ENCODE measurements at regions not wholly inside any gene's neighbourhood (a gene's known extent, or its start where the extent isn't known, plus 50 kb on each side); places are given as distances from the start of the nearest gene placed in this dataset.
"Not testable (repeated sequence)": the region's sequence is repeated elsewhere in the genome, so short reads cannot be mapped to it uniquely, and the experiment has no call there.

DNA sequence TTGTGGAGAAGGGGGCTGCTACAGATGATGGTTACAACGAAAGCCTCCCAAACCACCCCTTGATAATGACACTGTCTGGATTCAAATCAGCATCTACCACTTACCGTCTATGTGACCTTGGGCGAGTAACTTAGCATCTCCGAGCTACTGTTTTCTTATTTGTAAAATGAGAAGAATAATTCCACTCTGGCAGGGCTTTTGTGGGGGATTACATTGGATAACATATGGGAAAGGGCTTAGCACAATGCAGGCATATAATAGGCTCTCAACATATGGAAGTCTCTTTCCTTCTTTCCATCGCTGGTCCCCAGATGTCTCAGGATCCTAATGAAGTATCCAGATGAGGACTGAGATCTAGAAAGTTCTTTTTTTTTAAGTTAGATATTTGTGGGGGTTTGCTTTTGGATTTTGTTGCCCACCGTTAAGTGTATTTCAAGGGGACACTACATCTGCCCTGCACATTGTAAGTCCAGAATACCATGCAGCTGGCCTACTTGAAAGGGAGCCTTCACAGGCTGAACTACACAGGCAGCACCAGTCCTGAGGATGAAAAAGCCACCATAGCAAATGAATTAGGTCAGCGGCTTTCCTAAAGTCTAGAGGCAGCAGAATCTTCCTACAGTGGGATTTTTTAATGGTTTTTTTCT lies 172.2 kb upstream of the IRF2BP2 start:
- H3K27me3 ChIP-seq: peaks cover 56% of the 10 kb centered on the region
- ATAC-seq: no peak

DNA sequence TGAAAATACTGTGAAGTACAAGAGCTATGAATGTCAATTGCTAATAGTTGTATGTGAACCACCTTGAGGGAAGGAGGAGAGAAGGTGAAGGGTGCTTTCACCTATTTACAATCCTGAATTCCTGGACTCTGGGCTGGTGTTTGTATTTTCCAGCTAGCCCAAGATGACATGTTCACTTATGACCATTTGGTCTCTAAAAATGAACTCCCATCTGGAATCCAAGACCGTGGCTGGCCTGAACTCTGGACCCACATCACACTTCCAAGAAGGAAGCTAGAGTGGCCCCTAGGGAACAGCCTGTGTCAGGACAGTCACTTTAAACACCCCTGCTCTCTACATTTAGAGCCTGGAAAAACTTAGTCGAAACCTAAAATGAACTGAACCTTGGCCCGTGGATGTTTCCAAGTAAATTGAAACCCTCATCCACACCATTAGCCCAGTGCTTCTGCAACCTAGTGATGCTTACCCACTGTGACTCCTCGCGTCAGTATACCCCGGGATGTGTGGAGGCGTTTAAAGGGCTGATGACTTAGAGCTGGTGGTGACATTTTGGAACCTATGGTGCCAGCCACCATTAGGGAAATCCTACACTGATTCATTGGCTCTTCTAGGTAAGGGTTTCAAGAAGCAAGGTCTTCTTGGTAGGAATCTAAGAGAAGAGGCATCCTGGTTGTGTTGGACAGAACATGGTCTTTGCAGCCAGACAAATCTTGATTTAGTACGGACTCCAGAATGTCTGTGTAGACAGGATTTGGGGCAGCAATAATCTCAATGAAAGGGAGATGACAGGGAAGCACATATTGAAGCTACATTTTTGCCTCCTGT lies 171.5 kb upstream of the IRF2BP2 start:
- Histone ChIP-seq H3K27me3 (peaks cover 64% of the 10 kb centered on the region), H3K27ac (no peak overlapping the region)
- WGBS, 2 donors (ENCODE audit: low coverage in 1 of 2): 87 to 91% methylated on average over 8 of the region's 8 CpGs

More for the DNA sequence above, 172.2 kb upstream of the IRF2BP2 start:
- no peak for TF ChIP-seq EP300 (IDR thresholded peaks at IDR 0.05)
- TF ChIP-seq, protein P1, sequence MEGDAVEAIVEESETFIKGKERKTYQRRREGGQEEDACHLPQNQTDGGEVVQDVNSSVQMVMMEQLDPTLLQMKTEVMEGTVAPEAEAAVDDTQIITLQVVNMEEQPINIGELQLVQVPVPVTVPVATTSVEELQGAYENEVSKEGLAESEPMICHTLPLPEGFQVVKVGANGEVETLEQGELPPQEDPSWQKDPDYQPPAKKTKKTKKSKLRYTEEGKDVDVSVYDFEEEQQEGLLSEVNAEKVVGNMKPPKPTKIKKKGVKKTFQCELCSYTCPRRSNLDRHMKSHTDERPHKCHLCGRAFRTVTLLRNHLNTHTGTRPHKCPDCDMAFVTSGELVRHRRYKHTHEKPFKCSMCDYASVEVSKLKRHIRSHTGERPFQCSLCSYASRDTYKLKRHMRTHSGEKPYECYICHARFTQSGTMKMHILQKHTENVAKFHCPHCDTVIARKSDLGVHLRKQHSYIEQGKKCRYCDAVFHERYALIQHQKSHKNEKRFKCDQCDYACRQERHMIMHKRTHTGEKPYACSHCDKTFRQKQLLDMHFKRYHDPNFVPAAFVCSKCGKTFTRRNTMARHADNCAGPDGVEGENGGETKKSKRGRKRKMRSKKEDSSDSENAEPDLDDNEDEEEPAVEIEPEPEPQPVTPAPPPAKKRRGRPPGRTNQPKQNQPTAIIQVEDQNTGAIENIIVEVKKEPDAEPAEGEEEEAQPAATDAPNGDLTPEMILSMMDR (IDR thresholded peaks at IDR 0.05): no peak
- no peak for TF ChIP-seq POLR2AphosphoS5 (IDR thresholded peaks at IDR 0.05)
- TF ChIP-seq POLR2A (IDR thresholded peaks at IDR 0.05): no peak
- Histone ChIP-seq H3K4me3 (no peak overlapping the region), H3K9me3 (no peaks in the 10 kb centered on the region), H3K27ac (no peak overlapping the region), H3K36me3 (no peaks in the 10 kb centered on the region), H3K4me1 (no peaks in the 10 kb centered on the region)
- 85 to 89% methylated on average over 7 of the region's 7 CpGs for WGBS, 2 donors (ENCODE audit: low coverage in 1 of 2)

DNA sequence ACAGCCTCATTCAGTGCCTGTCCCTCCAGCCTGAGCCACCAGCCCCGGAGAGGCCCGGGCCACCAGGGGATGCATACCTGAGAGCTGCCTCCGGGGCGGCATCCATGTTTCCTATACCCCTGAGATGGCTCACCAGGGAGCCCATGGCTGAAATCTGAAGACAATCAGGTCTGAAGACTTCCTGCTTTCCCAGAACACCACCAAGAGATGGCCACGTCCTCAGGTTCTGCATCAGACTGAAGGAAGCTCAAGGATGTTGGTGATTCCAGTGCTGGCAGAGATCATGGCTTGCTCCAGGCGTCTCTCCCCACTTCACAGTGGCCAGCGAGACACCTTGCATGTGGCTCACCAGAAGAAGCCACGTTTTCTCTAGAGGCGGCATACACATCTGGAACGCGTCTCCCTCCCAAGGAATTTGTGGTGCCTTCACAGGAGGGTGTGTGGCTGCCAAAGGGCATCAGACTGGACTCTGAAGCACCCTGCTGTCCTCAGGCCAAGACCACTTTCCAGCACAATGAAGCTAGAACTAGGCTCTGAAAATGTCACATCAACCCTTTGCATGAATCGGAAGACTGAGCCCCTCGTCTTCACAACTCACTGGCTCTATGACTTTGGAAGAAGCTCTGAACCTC lies 170.7 kb upstream of the IRF2BP2 start:
- no peak for TF ChIP-seq POLR2AphosphoS5 (IDR thresholded peaks at IDR 0.05)
- Histone ChIP-seq H3K4me1 (no peaks in the 10 kb centered on the region), H3K27me3 (peaks cover 66% of the 10 kb centered on the region), H3K4me3 (no peak overlapping the region), H3K36me3 (no peaks in the 10 kb centered on the region), H3K27ac (no peak overlapping the region), H3K9me3 (no peaks in the 10 kb centered on the region)
- WGBS, 2 donors (ENCODE audit: low coverage in 1 of 2): 81 to 85% methylated on average over 13 of the region's 13 CpGs
- ATAC-seq: peak; percentile 17

More for the DNA sequence above, 171.5 kb upstream of the IRF2BP2 start:
- Histone ChIP-seq H3K36me3 (no peaks in the 10 kb centered on the region), H3K9me3 (no peaks in the 10 kb centered on the region), H3K4me3 (no peak overlapping the region), H3K4me1 (no peaks in the 10 kb centered on the region)
- TF ChIP-seq EP300 (IDR thresholded peaks at IDR 0.05) (no peak), POLR2AphosphoS5 (IDR thresholded peaks at IDR 0.05) (no peak), POLR2A (IDR thresholded peaks at IDR 0.05) (no peak)
- TF ChIP-seq, protein P1 (IDR thresholded peaks at IDR 0.05): no peak
- ATAC-seq: no peak

DNA sequence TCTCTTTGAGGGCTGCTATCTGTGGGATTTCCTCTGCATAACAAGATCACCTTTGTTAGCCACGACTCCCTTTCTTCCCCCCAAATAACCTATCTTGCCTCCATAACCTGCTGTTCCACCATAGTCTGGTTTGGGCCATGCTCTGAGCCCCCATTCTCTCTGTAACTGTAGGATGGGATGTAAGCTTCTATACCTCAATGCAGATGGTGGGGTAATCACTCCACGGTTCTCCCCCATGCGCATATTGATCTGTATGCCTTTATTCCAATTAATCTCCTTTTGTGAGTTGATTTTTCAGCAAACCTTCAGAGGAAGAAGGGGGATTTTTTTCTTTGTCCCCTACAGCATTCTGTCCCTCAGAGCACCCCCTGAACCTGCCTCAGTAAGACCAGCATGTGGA lies 170.1 kb upstream of the IRF2BP2 start:
- 81 to 87% methylated on average over 3 of the region's 3 CpGs for WGBS, 2 donors (ENCODE audit: low coverage in 1 of 2)
- H3K27ac ChIP-seq: no peak overlapping the region
- no peak for ATAC-seq
- no peaks in the 10 kb centered on the region for H3K36me3 ChIP-seq
- no peaks in the 10 kb centered on the region for H3K9me3 ChIP-seq
- H3K4me3 ChIP-seq: no peak overlapping the region
- TF ChIP-seq EP300 (IDR thresholded peaks at IDR 0.05) (no peak), POLR2AphosphoS5 (IDR thresholded peaks at IDR 0.05) (no peak), POLR2A (IDR thresholded peaks at IDR 0.05) (no peak)
- TF ChIP-seq, protein P1 (IDR thresholded peaks at IDR 0.05): no peak
- peaks cover 66% of the 10 kb centered on the region for H3K27me3 ChIP-seq
- no peaks in the 10 kb centered on the region for H3K4me1 ChIP-seq

GRCh38 chr1:234779600-234779999 lies 169.6 kb upstream of the IRF2BP2 start:
- H3K9me3 ChIP-seq, H3K4me1 ChIP-seq, H3K27ac ChIP-seq, H3K4me3 ChIP-seq, ATAC-seq, H3K36me3 ChIP-seq: not testable (repeated sequence)
- H3K27me3 ChIP-seq: peaks cover 66% of the 10 kb centered on the region
- WGBS, 2 donors (ENCODE audit: low coverage in 1 of 2): 86 to 96% methylated on average over 5 of the region's 5 CpGs
